Peyer's patch (tissue), 4 donors: ENCODE measurements at regions not wholly inside any gene's neighbourhood (a gene's known extent, or its start where the extent isn't known, plus 50 kb on each side); places are given as distances from the start of the nearest gene placed in this dataset.

Experiments used
- CTCF ChIP-seq, 6 experiments: fragments of 450-650 bp in 4 of 6; fragments of 200-600 bp in 2 of 6; sonication (generic) in 1 of 6; IDR thresholded peaks; one replicate each; pipeline ENCODE4 v1.5.1; 2017 to 2019; ENCODE audit warnings: antibody characterized with exemption in 6 of 6, mild to moderate bottlenecking in 3 of 6, moderate library complexity in 1 of 6
- POLR2A ChIP-seq, 2 donors: fragments of 450-650 bp; IDR thresholded peaks; one replicate each; pipeline ENCODE4 v1.5.1; 2017; ENCODE audit warnings: antibody characterized with exemption in 2 of 2, mild to moderate bottlenecking in 2 of 2, moderate library complexity in 2 of 2

- TF ChIP-seq CTCF (IDR thresholded peaks at IDR 0.05) (no peak), POLR2A (IDR thresholded peaks at IDR 0.05) (no peak)
These were observed 552.1 kb downstream of the DCDC2C start for GRCh38 chr2:4255491-4255890.
